Gastroesophageal sphincter (tissue), 4 donors: ENCODE measurements at regions not wholly inside any gene's neighbourhood (a gene's known extent, or its start where the extent isn't known, plus 50 kb on each side); places are given as distances from the start of the nearest gene placed in this dataset.

Experiments
- ATAC-seq: fragments of 150-250 bp; one replicate; pipeline ENCODE4 v1.9.1; 2016; ENCODE audit warnings: mild to moderate bottlenecking, moderate library complexity
- H3K27ac ChIP-seq, 4 donors: fragments of 200-600 bp; sonication (generic) in 3 of 4; 1 replicate in 3 of 4; 2 replicates in 1 of 4; pipeline ENCODE4 v1.5.1; 2016 to 2019
- H3K27me3 ChIP-seq: fragments of 200-600 bp; sonication (generic); one replicate; pipeline ENCODE4 v1.5.1; 2019
- H3K36me3 ChIP-seq, 2 donors: fragments of 200-600 bp; sonication (generic); one replicate each; pipeline ENCODE4 v1.5.1; 2019; ENCODE audit warnings: control low read depth in 1 of 2
- H3K4me1 ChIP-seq, 3 donors: fragments of 200-600 bp; sonication (generic); 1 replicate in 2 of 3; 2 replicates in 1 of 3; pipeline ENCODE4 v1.5.1; 2016 to 2019; ENCODE audit warnings: control low read depth in 2 of 3
- H3K4me3 ChIP-seq, 2 donors: fragments of 200-600 bp; sonication (generic); one replicate each; pipeline ENCODE4 v1.5.1; 2019; ENCODE audit warnings: mild to moderate bottlenecking in 1 of 2, moderate library complexity in 1 of 2
- H3K9me3 ChIP-seq, 3 donors: fragments of 200-600 bp; sonication (generic); one replicate each; pipeline ENCODE4 v1.5.1; 2017 to 2019; ENCODE audit warnings: control low read depth in 2 of 3
- CTCF ChIP-seq, 4 experiments: fragments of 200-600 bp in 2 of 4; fragments of 450-650 bp in 2 of 4; sonication (generic) in 1 of 4; IDR thresholded peaks; one replicate each; pipeline ENCODE4 v1.5.1; 2017 to 2019; ENCODE audit warnings: antibody characterized with exemption in 4 of 4, mild to moderate bottlenecking in 2 of 4, moderate library complexity in 2 of 4
- EP300 ChIP-seq: sonication (generic); formaldehyde crosslinking; IDR thresholded peaks from one replicate; pipeline ENCODE4 v1.6.1; 2017; ENCODE audit warnings: antibody characterized with exemption, mild to moderate bottlenecking
- POLR2A ChIP-seq, 2 donors: fragments of 450-650 bp; IDR thresholded peaks; one replicate each; pipeline ENCODE4 v1.6.1; 2017; ENCODE audit warnings: antibody characterized with exemption in 2 of 2, mild to moderate bottlenecking in 2 of 2, moderate library complexity in 1 of 2
- POLR2AphosphoS5 ChIP-seq: sonication (generic); formaldehyde crosslinking; IDR thresholded peaks from one replicate; pipeline ENCODE4 v1.6.1; 2017; ENCODE audit warnings: antibody characterized with exemption
- WGBS, 2 donors: methylation state at CpG; one replicate each; pipeline ENCODE4 v1.1.5; 2018; ENCODE audit warnings: low coverage in 1 of 2; 5-methylcytosine and 5-hydroxymethylcytosine counted together

GRCh38 chr5:66340786-66341185, 196.7 kb downstream of the SREK1 start:
- H3K36me3 ChIP-seq: no peaks in the 10 kb centered on the region
- H3K4me1 ChIP-seq: no peaks in the 10 kb centered on the region
- no peaks in the 10 kb centered on the region for H3K27me3 ChIP-seq
- ATAC-seq: no peak
- TF ChIP-seq POLR2A (IDR thresholded peaks at IDR 0.05): no peak
- no peak for TF ChIP-seq CTCF (IDR thresholded peaks at IDR 0.05)
- TF ChIP-seq POLR2AphosphoS5: no peak
- no peak for TF ChIP-seq EP300
- H3K9me3 ChIP-seq: no peaks in the 10 kb centered on the region
- H3K4me3 ChIP-seq: no peak overlapping the region
- WGBS, 2 donors: 83% methylated on average over 1 of the region's 1 CpG
- H3K27ac ChIP-seq: no peak overlapping the region

GRCh38 chr5:66342341-66342880, 198.3 kb downstream of the SREK1 start:
- Histone ChIP-seq H3K4me3 (no peak overlapping the region), H3K9me3 (no peaks in the 10 kb centered on the region), H3K4me1 (no peaks in the 10 kb centered on the region), H3K27ac (no peak overlapping the region), H3K36me3 (no peaks in the 10 kb centered on the region), H3K27me3 (no peaks in the 10 kb centered on the region)
- no peak for TF ChIP-seq POLR2A (IDR thresholded peaks at IDR 0.05)
- no peak for TF ChIP-seq POLR2AphosphoS5
- TF ChIP-seq EP300: no peak
- TF ChIP-seq CTCF (IDR thresholded peaks at IDR 0.05): no peak
- ATAC-seq: no peak

- H3K9me3 ChIP-seq: no peaks in the 10 kb centered on the region
- no peaks in the 10 kb centered on the region for H3K4me1 ChIP-seq
- no peak overlapping the region for H3K27ac ChIP-seq
- no peak overlapping the region for H3K4me3 ChIP-seq
- H3K27me3 ChIP-seq: no peaks in the 10 kb centered on the region
- no peaks in the 10 kb centered on the region for H3K36me3 ChIP-seq
- no peak for ATAC-seq
- 73 to 95% methylated on average over 4 to 5 of the region's 5 CpGs for WGBS, 2 donors
- TF ChIP-seq POLR2A (IDR thresholded peaks at IDR 0.05): no peak
Observed at GRCh38 chr5:66343370-66344071, 199.4 kb downstream of the SREK1 start.

- WGBS, 2 donors: 80% methylated on average over 1 of the region's 1 CpG; no CpG with 5 or more reads in 1 of the 2 donors
- no peak overlapping the region for H3K27ac ChIP-seq
- no peak overlapping the region for H3K4me3 ChIP-seq
- no peak for TF ChIP-seq EP300
- no peak for TF ChIP-seq CTCF (IDR thresholded peaks at IDR 0.05)
- TF ChIP-seq POLR2A (IDR thresholded peaks at IDR 0.05): no peak
- TF ChIP-seq POLR2AphosphoS5: no peak
- H3K9me3 ChIP-seq: no peaks in the 10 kb centered on the region
- no peaks in the 10 kb centered on the region for H3K36me3 ChIP-seq
- ATAC-seq: no peak
- no peaks in the 10 kb centered on the region for H3K27me3 ChIP-seq
- no peaks in the 10 kb centered on the region for H3K4me1 ChIP-seq
Observed at GRCh38 chr5:66344544-66344943, 200.4 kb downstream of the SREK1 start.

GRCh38 chr5:66345281-66345680, 201.2 kb downstream of the SREK1 start:
- Histone ChIP-seq H3K27ac (no peak overlapping the region), H3K27me3 (no peaks in the 10 kb centered on the region), H3K36me3 (no peaks in the 10 kb centered on the region), H3K9me3 (no peaks in the 10 kb centered on the region), H3K4me1 (no peaks in the 10 kb centered on the region), H3K4me3 (no peak overlapping the region)
- TF ChIP-seq POLR2AphosphoS5 (no peak), EP300 (no peak), POLR2A (IDR thresholded peaks at IDR 0.05) (no peak), CTCF (IDR thresholded peaks at IDR 0.05) (no peak)
- no peak for ATAC-seq
